NCI-H1105 (cell line): ENCODE measurements at regions not wholly inside any gene's neighbourhood (a gene's known extent, or its start where the extent isn't known, plus 50 kb on each side); places are given as distances from the start of the nearest gene placed in this dataset.

Experiments
- DNase-seq: peaks from one replicate; lab custom pipeline; 2025; lab: John Stamatoyannopoulos, UW

GRCh38 chr18:26794230-26795101, 71.0 kb downstream of the AQP4 start:
- no peak for DNase-seq

GRCh38 chr18:26792661-26793060, 72.8 kb downstream of the AQP4 start:
- no peak for DNase-seq

- no peak for DNase-seq
These were observed 73.8 kb downstream of the AQP4 start for GRCh38 chr18:26791676-26792075.

GRCh38 chr18:26784599-26784998, 80.9 kb downstream of the AQP4 start:
- no peak for DNase-seq

- DNase-seq = no peak
These were observed 82.3 kb downstream of the AQP4 start for GRCh38 chr18:26783170-26783569.

GRCh38 chr18:26780520-26781325, 84.8 kb downstream of the AQP4 start:
- no peak for DNase-seq

GRCh38 chr18:26778054-26778393, 87.5 kb downstream of the AQP4 start:
- DNase-seq = no peak

- DNase-seq = no peak
These were observed 88.0 kb downstream of the AQP4 start for GRCh38 chr18:26777351-26778053.

GRCh38 chr18:26772691-26773090, 92.8 kb downstream of the AQP4 start:
- DNase-seq = no peak

- DNase-seq = no peak
These were observed 94.0 kb downstream of the AQP4 start for GRCh38 chr18:26771524-26771923.

- no peak for DNase-seq
These were observed 97.1 kb downstream of the AQP4 start for GRCh38 chr18:26768385-26768784.

GRCh38 chr18:26765498-26765897, 100.0 kb downstream of the AQP4 start:
- DNase-seq = no peak

- no peak for DNase-seq
These were observed 100.9 kb downstream of the AQP4 start for GRCh38 chr18:26764586-26764985.

GRCh38 chr18:26764177-26764576, 101.3 kb downstream of the AQP4 start:
- DNase-seq = no peak

GRCh38 chr18:26763446-26764110, 101.9 kb downstream of the AQP4 start:
- DNase-seq = no peak

GRCh38 chr18:26757263-26758019, 108.1 kb downstream of the AQP4 start:
- DNase-seq = no peak

- DNase-seq = no peak
These were observed 109.0 kb downstream of the AQP4 start for GRCh38 chr18:26756556-26756955.

- DNase-seq = no peak
These were observed 118.6 kb downstream of the AQP4 start for GRCh38 chr18:26746826-26747475.

GRCh38 chr18:26746398-26746797, 119.1 kb downstream of the AQP4 start:
- DNase-seq = no peak

GRCh38 chr18:26745288-26746181, 120.0 kb downstream of the AQP4 start:
- no peak for DNase-seq
